K562 (cell line): ENCODE measurements at regions not wholly inside any gene's neighbourhood (a gene's known extent, or its start where the extent isn't known, plus 50 kb on each side); places are given as distances from the start of the nearest gene placed in this dataset.

Experiments
- BCL6 ChIP-seq: fragments of 250-450 bp; sonication (Bioruptor Pico); IDR thresholded peaks from 2 replicates; pipeline ENCODE4 v1.4.0; 2020
- BDP1 ChIP-seq: IDR thresholded peaks from 3 replicates; pipeline ENCODE4 v1.6.1; 2011; ENCODE audit not compliant: insufficient read length, insufficient read depth
- C11orf30 ChIP-seq: fragments of 450-650 bp; IDR thresholded peaks from 2 replicates; pipeline ENCODE4 v1.6.1; 2016; ENCODE audit warnings: low read depth, mild to moderate bottlenecking
- CBX2 ChIP-seq: fragments of 200-600 bp; sonication (generic); IDR thresholded peaks from one replicate; pipeline ENCODE4 v1.6.1; 2012; ENCODE audit warnings: mild to moderate bottlenecking, low read length, inconsistent platforms; ENCODE audit not compliant: insufficient read depth, poor library complexity, severe bottlenecking
- CXXC5 ChIP-seq: fragments of 250-450 bp; sonication (Bioruptor Pico); IDR thresholded peaks from 2 replicates; pipeline ENCODE4 v1.8.0; 2022; ENCODE audit warnings: inconsistent platforms, mild to moderate bottlenecking, moderate library complexity
- DMBX1 ChIP-seq: fragments of 250-450 bp; sonication (Bioruptor Pico); IDR thresholded peaks from 2 replicates; pipeline ENCODE4 v1.8.0; 2022; ENCODE audit warnings: inconsistent platforms, mild to moderate bottlenecking, moderate library complexity, borderline replicate concordance
- GTF2F1 ChIP-seq: IDR thresholded peaks from 2 replicates; pipeline ENCODE4 v1.6.1; 2011; ENCODE audit warnings: low read depth, low read length, improper control_type of control experiment
- HES1 ChIP-seq: fragments of 450-650 bp; IDR thresholded peaks from 2 replicates; pipeline ENCODE4 v1.6.1; 2016; ENCODE audit warnings: low read depth, mild to moderate bottlenecking, moderate library complexity
- MAZ ChIP-seq, 2 experiments: fragments of 450-650 bp in 1 of 2; sonication (generic) in 1 of 2; formaldehyde crosslinking; IDR thresholded peaks in 1 of 2; conservative IDR thresholded peaks in 1 of 2; 2 replicates each; pipeline versions ENCODE4 v1.4.0 to v1.5.0; 2020; ENCODE audit warnings: mild to moderate bottlenecking in 1 of 2, missing genetic modification reagents in 1 of 2
- MEF2A ChIP-seq: IDR thresholded peaks from 2 replicates; pipeline ENCODE4 v1.6.1; 2011; ENCODE audit warnings: low read depth, mild to moderate bottlenecking, low read length, moderate library complexity; ENCODE audit not compliant: control insufficient read depth
- RBM17 ChIP-seq: fragments of 200-400 bp; formaldehyde crosslinking; IDR thresholded peaks from 2 replicates; pipeline ENCODE4 v1.6.1; 2017; ENCODE audit warnings: low read depth, mild to moderate bottlenecking, low read length, borderline replicate concordance
- SMARCE1 ChIP-seq: fragments of 450-650 bp; IDR thresholded peaks from 2 replicates; pipeline ENCODE4 v1.7.1; 2016; ENCODE audit warnings: mild to moderate bottlenecking
- TCF7 ChIP-seq: sonication (generic); IDR thresholded peaks from 2 replicates; pipeline ENCODE4 v1.6.1; 2016; ENCODE audit warnings: antibody characterized with exemption, borderline replicate concordance
- TRIM24 ChIP-seq, 2 experiments: fragments of 450-650 bp; IDR thresholded peaks; 2 replicates each; pipeline ENCODE4 v1.6.1; 2016
- ZNF143 ChIP-seq: sonication (generic); formaldehyde crosslinking; IDR thresholded peaks from 2 replicates; pipeline ENCODE4 v1.9.0; 2022; ENCODE audit warnings: mild to moderate bottlenecking, missing genetic modification reagents
- ZNF197 ChIP-seq: fragments of 200-800 bp; sonication (Bioruptor generic); IDR thresholded peaks from 2 replicates; pipeline ENCODE4 v1.6.1; 2016; ENCODE audit warnings: low read depth, missing genetic modification characterization, missing compliant biosample characterization
- ZNF232 ChIP-seq: sonication (generic); formaldehyde crosslinking; IDR thresholded peaks from 2 replicates; pipeline ENCODE4 v1.8.0; 2022; ENCODE audit warnings: mild to moderate bottlenecking, missing genetic modification reagents
- ZNF586 ChIP-seq: fragments of 450-650 bp; formaldehyde crosslinking; conservative IDR thresholded peaks from 2 replicates; pipeline ENCODE4 v1.4.0; 2020; ENCODE audit warnings: mild to moderate bottlenecking, moderate library complexity
- ZNF589 ChIP-seq: fragments of 200-800 bp; sonication (Bioruptor generic); IDR thresholded peaks from 2 replicates; pipeline ENCODE4 v1.6.1; 2016; ENCODE audit warnings: low read depth, missing genetic modification characterization, missing compliant biosample characterization
- ZNF696 ChIP-seq: fragments of 250-450 bp; sonication (Bioruptor Pico); conservative IDR thresholded peaks from 2 replicates; pipeline ENCODE4 v1.4.0; 2020; ENCODE audit warnings: mild to moderate bottlenecking, moderate library complexity
- ZNF778 ChIP-seq: fragments of 450-650 bp; formaldehyde crosslinking; IDR thresholded peaks from 2 replicates; pipeline ENCODE4 v1.4.0; 2020; ENCODE audit warnings: mild to moderate bottlenecking, moderate library complexity
- TF ChIP-seq, protein P1 (sequence below): sonication (generic); formaldehyde crosslinking; IDR thresholded peaks from 2 replicates; pipeline ENCODE4 v1.8.0; 2023; ENCODE audit warnings: mild to moderate bottlenecking, missing genetic modification reagents

- TF ChIP-seq CBX2 = no peak
- no peak for TF ChIP-seq RBM17
- TF ChIP-seq GTF2F1 = no peak
- no peak for TF ChIP-seq TCF7
- no peak for TF ChIP-seq ZNF197 (CRISPR knock-in tag)
- no peak for TF ChIP-seq MEF2A
- TF ChIP-seq TRIM24 (IDR thresholded peaks at IDR 0.05) = no peak; a peak in 1 of 4 replicates
- 0 out of 2 replicates have a peak, but pooled peaks have one; percentile 34 for TF ChIP-seq ZNF589 (CRISPR knock-in tag)
- TF ChIP-seq MAZ (CRISPR knock-in tag; conservative IDR thresholded peaks at IDR 0.05 in 1 of 2, IDR thresholded peaks at IDR 0.05 in 1 of 2) = no peak
- no peak for TF ChIP-seq BDP1
- no peak for TF ChIP-seq ZNF232 (CRISPR knock-in tag)
- TF ChIP-seq, protein P1, sequence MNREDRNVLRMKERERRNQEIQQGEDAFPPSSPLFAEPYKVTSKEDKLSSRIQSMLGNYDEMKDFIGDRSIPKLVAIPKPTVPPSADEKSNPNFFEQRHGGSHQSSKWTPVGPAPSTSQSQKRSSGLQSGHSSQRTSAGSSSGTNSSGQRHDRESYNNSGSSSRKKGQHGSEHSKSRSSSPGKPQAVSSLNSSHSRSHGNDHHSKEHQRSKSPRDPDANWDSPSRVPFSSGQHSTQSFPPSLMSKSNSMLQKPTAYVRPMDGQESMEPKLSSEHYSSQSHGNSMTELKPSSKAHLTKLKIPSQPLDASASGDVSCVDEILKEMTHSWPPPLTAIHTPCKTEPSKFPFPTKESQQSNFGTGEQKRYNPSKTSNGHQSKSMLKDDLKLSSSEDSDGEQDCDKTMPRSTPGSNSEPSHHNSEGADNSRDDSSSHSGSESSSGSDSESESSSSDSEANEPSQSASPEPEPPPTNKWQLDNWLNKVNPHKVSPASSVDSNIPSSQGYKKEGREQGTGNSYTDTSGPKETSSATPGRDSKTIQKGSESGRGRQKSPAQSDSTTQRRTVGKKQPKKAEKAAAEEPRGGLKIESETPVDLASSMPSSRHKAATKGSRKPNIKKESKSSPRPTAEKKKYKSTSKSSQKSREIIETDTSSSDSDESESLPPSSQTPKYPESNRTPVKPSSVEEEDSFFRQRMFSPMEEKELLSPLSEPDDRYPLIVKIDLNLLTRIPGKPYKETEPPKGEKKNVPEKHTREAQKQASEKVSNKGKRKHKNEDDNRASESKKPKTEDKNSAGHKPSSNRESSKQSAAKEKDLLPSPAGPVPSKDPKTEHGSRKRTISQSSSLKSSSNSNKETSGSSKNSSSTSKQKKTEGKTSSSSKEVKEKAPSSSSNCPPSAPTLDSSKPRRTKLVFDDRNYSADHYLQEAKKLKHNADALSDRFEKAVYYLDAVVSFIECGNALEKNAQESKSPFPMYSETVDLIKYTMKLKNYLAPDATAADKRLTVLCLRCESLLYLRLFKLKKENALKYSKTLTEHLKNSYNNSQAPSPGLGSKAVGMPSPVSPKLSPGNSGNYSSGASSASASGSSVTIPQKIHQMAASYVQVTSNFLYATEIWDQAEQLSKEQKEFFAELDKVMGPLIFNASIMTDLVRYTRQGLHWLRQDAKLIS (CRISPR knock-in tag) = no peak
- TF ChIP-seq ZNF143 (CRISPR knock-in tag) = no peak
- no peak for TF ChIP-seq ZNF586 (CRISPR knock-in tag)
- no peak for TF ChIP-seq DMBX1 (CRISPR knock-in tag)
- no peak for TF ChIP-seq ZNF778 (CRISPR knock-in tag)
- TF ChIP-seq HES1 = peak; percentile 42; the same call in 1 of the 2 replicates
- TF ChIP-seq CXXC5 = no peak
- no peak for TF ChIP-seq C11orf30
- TF ChIP-seq BCL6 = no peak
- TF ChIP-seq ZNF696 (CRISPR knock-in tag) = no peak
- TF ChIP-seq SMARCE1 = peak; percentile 72; the same call in 1 of the 2 replicates
These were observed 135.7 kb upstream of the SLC45A1 start (continued) for GRCh38 chr1:8182034-8182761.
